RWPE2 (cell line): ENCODE measurements at regions not wholly inside any gene's neighbourhood (a gene's known extent, or its start where the extent isn't known, plus 50 kb on each side); places are given as distances from the start of the nearest gene placed in this dataset.

Experiments used
- ATAC-seq: fragments of 200-7000 bp; cut with Tn5 transposase; 3 replicates; pipeline ENCODE4 v1.9.1; 2021; ENCODE audit warnings: low read depth
- DNase-seq: peaks from one replicate; pipeline ENCODE4 v3.0.0-alpha.2; 2020; ENCODE audit warnings: low spot score
- H3K27ac ChIP-seq: fragments of 450-650 bp; 2 replicates; pipeline ENCODE4 v1.5.1; 2017; ENCODE audit warnings: mild to moderate bottlenecking; ENCODE audit not compliant: poor library complexity, severe bottlenecking
- H3K27me3 ChIP-seq: fragments of 250-450 bp; sonication (Bioruptor Pico); 2 replicates; pipeline ENCODE4 v1.5.1; 2021; ENCODE audit warnings: mild to moderate bottlenecking, moderate library complexity; ENCODE audit not compliant: insufficient read depth, poor library complexity, severe bottlenecking
- H3K36me3 ChIP-seq: fragments of 250-450 bp; sonication (Bioruptor Pico); 2 replicates; pipeline ENCODE4 v1.5.1; 2020; ENCODE audit warnings: low read depth, mild to moderate bottlenecking, moderate library complexity
- H3K4me1 ChIP-seq: fragments of 250-450 bp; sonication (Bioruptor Pico); 2 replicates; pipeline ENCODE4 v1.5.1; 2021; ENCODE audit warnings: mild to moderate bottlenecking, moderate library complexity; ENCODE audit not compliant: insufficient read depth, poor library complexity, severe bottlenecking
- H3K4me3 ChIP-seq: fragments of 250-450 bp; sonication (Bioruptor Pico); 2 replicates; pipeline ENCODE4 v1.5.1; 2021; ENCODE audit warnings: mild to moderate bottlenecking, moderate library complexity; ENCODE audit not compliant: severe bottlenecking
- H3K9me3 ChIP-seq: fragments of 250-450 bp; sonication (Bioruptor Pico); 2 replicates; pipeline ENCODE4 v1.5.1; 2021; ENCODE audit warnings: mild to moderate bottlenecking, moderate library complexity; ENCODE audit not compliant: severe bottlenecking
- CTCF ChIP-seq: fragments of 450-650 bp; IDR thresholded peaks from one replicate; pipeline ENCODE4 v1.5.1; 2017; ENCODE audit warnings: mild to moderate bottlenecking, moderate library complexity; ENCODE audit not compliant: poor library complexity, severe bottlenecking

GRCh38 chr21:35622612-35623011 is 437.7 kb downstream of the SETD4 start:
- no peak overlapping the region for H3K27ac ChIP-seq
- DNase-seq (no peak), ATAC-seq (no peak)
- H3K4me1 ChIP-seq: no peaks in the 10 kb centered on the region
- H3K36me3 ChIP-seq: no peaks in the 10 kb centered on the region
- no peaks in the 10 kb centered on the region for H3K27me3 ChIP-seq
- H3K9me3 ChIP-seq: no peaks in the 10 kb centered on the region
- no peak overlapping the region for H3K4me3 ChIP-seq
- no peak for TF ChIP-seq CTCF

DNA sequence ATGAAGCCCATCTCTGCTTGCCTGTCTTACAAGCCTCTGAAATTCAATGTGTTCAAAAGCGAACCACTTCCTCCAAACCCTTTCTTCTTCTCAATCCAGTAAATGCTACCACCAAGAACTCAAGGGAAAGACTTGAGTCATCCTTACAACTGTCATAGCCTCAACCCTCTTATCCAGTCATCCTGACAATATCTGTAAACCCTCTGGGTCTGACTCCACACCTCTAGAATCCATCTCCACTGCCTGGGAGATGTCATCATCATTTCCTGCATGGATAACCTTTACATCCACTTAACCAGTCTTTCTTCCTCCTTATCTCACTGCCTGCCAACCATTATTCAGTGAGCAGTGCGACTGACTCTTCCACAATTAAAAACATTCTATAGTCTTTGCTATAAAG is 441.1 kb downstream of the SETD4 start:
- Histone ChIP-seq H3K4me1 (peaks cover 7% of the 10 kb centered on the region), H3K9me3 (no peaks in the 10 kb centered on the region), H3K27me3 (no peaks in the 10 kb centered on the region), H3K4me3 (no peak overlapping the region), H3K27ac (peak overlapping the region; percentile 12), H3K36me3 (no peaks in the 10 kb centered on the region)
- DNase-seq (no peak), ATAC-seq (peak; percentile 81)
- no peak for TF ChIP-seq CTCF

- Histone ChIP-seq H3K4me1 (peaks cover 7% of the 10 kb centered on the region), H3K9me3 (no peaks in the 10 kb centered on the region), H3K36me3 (no peaks in the 10 kb centered on the region), H3K27me3 (no peaks in the 10 kb centered on the region), H3K27ac (no peak overlapping the region), H3K4me3 (no peak overlapping the region)
- DNase-seq: no peak
- no peak for ATAC-seq
- no peak for TF ChIP-seq CTCF
Observed at GRCh38 chr21:35617491-35617890, 442.8 kb downstream of the SETD4 start.

- ATAC-seq (no peak), DNase-seq (no peak)
- peak; percentile 56 for TF ChIP-seq CTCF
- Histone ChIP-seq H3K4me3 (no peak overlapping the region), H3K4me1 (peaks cover 14% of the 10 kb centered on the region), H3K27ac (no peak overlapping the region), H3K36me3 (no peaks in the 10 kb centered on the region), H3K27me3 (no peaks in the 10 kb centered on the region), H3K9me3 (no peaks in the 10 kb centered on the region)
Observed at GRCh38 chr21:35616090-35616489, 444.2 kb downstream of the SETD4 start.

GRCh38 chr21:35615325-35615724 is 445.0 kb downstream of the SETD4 start:
- TF ChIP-seq CTCF: no peak
- peaks cover 14% of the 10 kb centered on the region for H3K4me1 ChIP-seq
- no peak for DNase-seq
- no peak for ATAC-seq
- H3K9me3 ChIP-seq: no peaks in the 10 kb centered on the region
- H3K27ac ChIP-seq: peak overlapping the region; percentile 43
- no peak overlapping the region for H3K4me3 ChIP-seq
- H3K36me3 ChIP-seq: no peaks in the 10 kb centered on the region
- no peaks in the 10 kb centered on the region for H3K27me3 ChIP-seq
